ENCODE measurements at regions not wholly inside any gene's neighbourhood (a gene's known extent, or its start where the extent isn't known, plus 50 kb on each side); places are given as distances from the start of the nearest gene placed in this dataset.

DNA sequence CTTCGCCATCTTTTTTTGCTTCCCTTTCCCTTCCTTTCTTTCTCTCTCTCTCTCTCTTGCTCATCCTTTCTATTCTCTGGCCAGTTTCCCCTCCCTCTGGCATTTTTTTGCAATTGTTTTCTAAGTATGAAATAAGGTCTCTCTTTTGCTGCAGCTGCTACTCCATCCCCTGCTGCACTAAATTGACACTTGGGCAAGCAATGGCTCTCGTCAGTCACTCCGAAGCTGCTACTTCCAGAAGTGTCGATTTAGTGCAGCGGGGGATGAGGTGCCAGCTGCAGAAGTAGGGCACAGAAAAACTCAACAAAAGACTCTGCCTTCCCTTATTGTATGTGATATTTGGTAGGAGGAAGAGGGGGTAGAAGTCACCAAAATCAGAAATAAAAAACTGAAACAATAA is 642.3 kb downstream of the RWDD3 start:
- Histone ChIP-seq H3K27me3 (ENCODE audit: insufficient read depth, low read length, poor library complexity, severe bottlenecking) (no peaks in the 10 kb centered on the region), H4K20me1 (ENCODE audit: insufficient read depth, low read length, poor library complexity, severe bottlenecking) (no peaks in the 10 kb centered on the region), H3K4me1 (ENCODE audit: insufficient read depth, low read length, poor library complexity, severe bottlenecking) (no peaks in the 10 kb centered on the region), H3K4me2 (ENCODE audit: low read depth, low read length, poor library complexity, severe bottlenecking) (no peak overlapping the region), H2AFZ (ENCODE audit: low read length) (no peak overlapping the region), H3K9me2 (replicated peaks; ENCODE audit: low read depth, low read length) (no peaks in the 10 kb centered on the region), H3K4me3 (ENCODE audit: low read length, poor library complexity, severe bottlenecking) (no peak overlapping the region), H3F3A (ENCODE audit: low read depth) (no peaks in the 10 kb centered on the region), H3K9me3 (ENCODE audit: insufficient read depth, low read depth, low read length) (no peaks in the 10 kb centered on the region), H3K9ac (ENCODE audit: low read depth, low read length, poor library complexity, severe bottlenecking) (no peak overlapping the region), H3K79me2 (ENCODE audit: insufficient read depth, low read length) (no peaks in the 10 kb centered on the region), H3K36me3 (ENCODE audit: insufficient read depth, low read length) (no peaks in the 10 kb centered on the region)
- TF ChIP-seq EZH2phosphoT487 (IDR thresholded peaks at IDR 0.05; ENCODE audit: borderline replicate concordance) = no peak
- no peak for TF ChIP-seq CTCF (conservative IDR thresholded peaks at IDR 0.05; ENCODE audit: low read length)

DNA sequence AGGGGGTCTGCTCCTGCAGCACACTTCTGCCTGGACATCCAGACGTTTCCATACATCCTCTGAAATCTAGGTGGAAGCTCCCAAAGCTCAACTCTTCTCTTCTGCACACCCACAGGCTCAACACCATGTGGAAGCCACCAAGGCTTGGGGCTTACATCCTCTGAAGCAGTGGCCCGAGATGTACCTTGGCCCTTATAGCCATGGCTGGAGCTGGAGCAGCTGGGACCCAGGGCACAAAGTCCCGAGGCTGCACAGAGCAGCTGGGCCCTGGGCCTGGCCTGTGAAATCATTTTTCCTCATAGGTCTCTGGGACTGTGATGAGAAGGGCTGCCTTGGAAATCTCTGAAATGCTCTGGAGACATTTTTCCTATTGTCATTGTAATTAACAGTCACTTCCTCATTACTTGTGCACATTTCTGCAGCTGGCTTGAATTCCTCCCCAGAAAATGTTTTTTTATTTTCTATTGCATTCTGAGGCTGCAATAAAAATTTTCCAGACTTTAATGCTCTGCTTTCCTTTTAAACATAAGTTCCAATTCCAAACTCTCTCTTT is 645.6 kb downstream of the RWDD3 start:
- no peaks in the 10 kb centered on the region for H4K20me1 ChIP-seq (ENCODE audit: insufficient read depth, low read length, poor library complexity, severe bottlenecking)
- no peak overlapping the region for H3K4me2 ChIP-seq (ENCODE audit: low read depth, low read length, poor library complexity, severe bottlenecking)
- H3K36me3 ChIP-seq (ENCODE audit: insufficient read depth, low read length) = no peaks in the 10 kb centered on the region
- H3K79me2 ChIP-seq (ENCODE audit: insufficient read depth, low read length) = no peaks in the 10 kb centered on the region
- H2AFZ ChIP-seq (ENCODE audit: low read length) = no peak overlapping the region
- H3K9ac ChIP-seq (ENCODE audit: low read depth, low read length, poor library complexity, severe bottlenecking) = no peak overlapping the region
- no peak overlapping the region for H3K4me3 ChIP-seq (ENCODE audit: low read length, poor library complexity, severe bottlenecking)
- no peaks in the 10 kb centered on the region for H3K9me2 ChIP-seq (replicated peaks; ENCODE audit: low read depth, low read length)
- no peaks in the 10 kb centered on the region for H3K4me1 ChIP-seq (ENCODE audit: insufficient read depth, low read length, poor library complexity, severe bottlenecking)
- no peaks in the 10 kb centered on the region for H3K27me3 ChIP-seq (ENCODE audit: insufficient read depth, low read length, poor library complexity, severe bottlenecking)
- H3F3A ChIP-seq (ENCODE audit: low read depth) = no peaks in the 10 kb centered on the region
- no peaks in the 10 kb centered on the region for H3K9me3 ChIP-seq (ENCODE audit: insufficient read depth, low read depth, low read length)
- TF ChIP-seq CTCF (conservative IDR thresholded peaks at IDR 0.05; ENCODE audit: low read length) (no peak), EZH2phosphoT487 (IDR thresholded peaks at IDR 0.05; ENCODE audit: borderline replicate concordance) (no peak)

DNA sequence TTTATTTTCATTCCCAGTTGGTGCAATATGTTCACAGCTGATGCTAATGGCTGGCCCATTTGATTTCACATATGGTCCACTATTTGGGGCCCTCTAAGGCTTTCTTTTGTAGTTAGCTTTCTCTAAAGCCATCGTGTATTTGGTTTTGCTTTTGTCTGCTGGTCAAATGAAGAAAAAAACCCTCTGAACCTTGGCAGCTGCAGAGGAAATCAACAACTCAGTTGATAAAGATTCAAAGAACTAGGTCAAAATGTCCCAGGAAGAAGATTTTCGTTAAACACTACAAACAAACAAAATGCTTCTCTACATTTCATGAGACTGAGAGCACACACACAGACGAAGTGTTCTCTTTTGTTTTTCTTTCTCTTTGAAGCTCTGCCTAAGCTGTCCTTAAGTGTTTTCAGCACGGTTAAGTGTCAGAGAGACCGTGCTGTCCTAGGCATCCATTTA is 655.0 kb downstream of the RWDD3 start:
- peak overlapping the region; percentile 4 for H3K4me2 ChIP-seq (ENCODE audit: low read depth, low read length, poor library complexity, severe bottlenecking)
- H3K27me3 ChIP-seq (ENCODE audit: insufficient read depth, low read length, poor library complexity, severe bottlenecking) = no peaks in the 10 kb centered on the region
- H2AFZ ChIP-seq (ENCODE audit: low read length) = peak overlapping the region; percentile 1; the same call in 1 of the 2 replicates
- H3F3A ChIP-seq (ENCODE audit: low read depth) = no peaks in the 10 kb centered on the region
- no peaks in the 10 kb centered on the region for H4K20me1 ChIP-seq (ENCODE audit: insufficient read depth, low read length, poor library complexity, severe bottlenecking)
- no peaks in the 10 kb centered on the region for H3K9me2 ChIP-seq (replicated peaks; ENCODE audit: low read depth, low read length)
- no peaks in the 10 kb centered on the region for H3K36me3 ChIP-seq (ENCODE audit: insufficient read depth, low read length)
- no peaks in the 10 kb centered on the region for H3K79me2 ChIP-seq (ENCODE audit: insufficient read depth, low read length)
- no peak overlapping the region for H3K9ac ChIP-seq (ENCODE audit: low read depth, low read length, poor library complexity, severe bottlenecking)
- TF ChIP-seq CTCF (conservative IDR thresholded peaks at IDR 0.05; ENCODE audit: low read length) (no peak), EZH2phosphoT487 (IDR thresholded peaks at IDR 0.05; ENCODE audit: borderline replicate concordance) (no peak)
- H3K4me1 ChIP-seq (ENCODE audit: insufficient read depth, low read length, poor library complexity, severe bottlenecking) = no peaks in the 10 kb centered on the region
- H3K4me3 ChIP-seq (ENCODE audit: low read length, poor library complexity, severe bottlenecking) = no peak overlapping the region
- H3K9me3 ChIP-seq (ENCODE audit: insufficient read depth, low read depth, low read length) = no peaks in the 10 kb centered on the region
